Stimulated activated CD4-positive, alpha-beta T cell treated with anti-CD3 and anti-CD28 coated beads, Interleukin-1b, Interleukin-23, amount 100 ng/mL, for 24 hours (primary cell): ENCODE measurements at regions not wholly inside any gene's neighbourhood (a gene's known extent, or its start where the extent isn't known, plus 50 kb on each side); places are given as distances from the start of the nearest gene placed in this dataset.
"Not testable (repeated sequence)": the region's sequence is repeated elsewhere in the genome, so short reads cannot be mapped to it uniquely, and the experiment has no call there.

ENCODE experiments used
- DNase-seq, 4 experiments: peaks; one replicate each; pipeline ENCODE4 v3.0.0-alpha.2; 2020; ENCODE audit warnings: low read depth in 4 of 4, low spot score in 1 of 4

GRCh38 chr12:75630091-75630490 is 118.7 kb upstream of the KRR1 start:
- no peak for DNase-seq

- no peak for DNase-seq
Observed at GRCh38 chr12:75628916-75629315, 117.5 kb upstream of the KRR1 start.

GRCh38 chr12:75628511-75628910 is 117.1 kb upstream of the KRR1 start:
- DNase-seq = no peak

- no peak for DNase-seq
Observed at GRCh38 chr12:75623631-75624154, 112.3 kb upstream of the KRR1 start.

GRCh38 chr12:75622492-75622891 is 111.1 kb upstream of the KRR1 start:
- DNase-seq = no peak

GRCh38 chr12:75614396-75614795 is 103.0 kb upstream of the KRR1 start:
- DNase-seq = not testable (repeated sequence)

GRCh38 chr12:75613981-75614380 is 102.6 kb upstream of the KRR1 start:
- no peak for DNase-seq

GRCh38 chr12:75611041-75611440 is 99.6 kb upstream of the KRR1 start:
- DNase-seq = no peak

- DNase-seq = no peak
Observed at GRCh38 chr12:75606956-75607355, 95.5 kb upstream of the KRR1 start.

- no peak for DNase-seq
Observed at GRCh38 chr12:75606151-75606550, 94.7 kb upstream of the KRR1 start.

- no peak for DNase-seq
Observed at GRCh38 chr12:75603475-75603874, 92.1 kb upstream of the KRR1 start.

GRCh38 chr12:75602106-75602505 is 90.7 kb upstream of the KRR1 start:
- DNase-seq = no peak

- no peak for DNase-seq
Observed at GRCh38 chr12:75600146-75600545, 88.7 kb upstream of the KRR1 start.

GRCh38 chr12:75599061-75599460 is 87.7 kb upstream of the KRR1 start:
- DNase-seq = no peak

- no peak for DNase-seq
Observed at GRCh38 chr12:75596406-75596805, 85.0 kb upstream of the KRR1 start.

- DNase-seq = no peak
Observed at GRCh38 chr12:75592638-75593335, 81.4 kb upstream of the KRR1 start.

GRCh38 chr12:75592086-75592485 is 80.7 kb upstream of the KRR1 start:
- DNase-seq = no peak

GRCh38 chr12:75591628-75592027 is 80.2 kb upstream of the KRR1 start:
- no peak for DNase-seq

GRCh38 chr12:75589801-75590200 is 78.4 kb upstream of the KRR1 start:
- no peak for DNase-seq

GRCh38 chr12:75587340-75588106 is 76.1 kb upstream of the KRR1 start:
- no peak for DNase-seq

- no peak for DNase-seq
Observed at GRCh38 chr12:75585330-75585729, 73.9 kb upstream of the KRR1 start.

GRCh38 chr12:75583355-75583754 is 71.9 kb upstream of the KRR1 start:
- DNase-seq = no peak
